ENCODE measurements at regions not wholly inside any gene's neighbourhood (a gene's known extent, or its start where the extent isn't known, plus 50 kb on each side); places are given as distances from the start of the nearest gene placed in this dataset.

GRCh38 chr6:167647737-167648470 lies 178.8 kb upstream of the AFDN start:
- no peaks in the 10 kb centered on the region for H3K36me3 ChIP-seq (ENCODE audit: control insufficient read depth, insufficient read depth, low read length)
- H3K4me3 ChIP-seq (ENCODE audit: low read depth, low read length) = no peak overlapping the region
- no peaks in the 10 kb centered on the region for H3K27me3 ChIP-seq (ENCODE audit: control insufficient read depth, insufficient read depth, low read length)
- POLR2A ChIA-PET = no interaction called here
- CTCF ChIA-PET = no interaction called here
- no peak for DNase-seq (ENCODE audit: low read depth)
- TF ChIP-seq CTCF (IDR thresholded peaks at IDR 0.05; ENCODE audit: insufficient read depth, low read depth, low read length) = no peak

GRCh38 chr6:167648501-167649278 lies 178.0 kb upstream of the AFDN start:
- POLR2A ChIA-PET = no interaction called here
- Histone ChIP-seq H3K36me3 (ENCODE audit: control insufficient read depth, insufficient read depth, low read length) (no peaks in the 10 kb centered on the region), H3K4me3 (ENCODE audit: low read depth, low read length) (no peak overlapping the region), H3K27me3 (ENCODE audit: control insufficient read depth, insufficient read depth, low read length) (no peaks in the 10 kb centered on the region)
- no peak for DNase-seq (ENCODE audit: low read depth)
- CTCF ChIA-PET = no interaction called here
- no peak for TF ChIP-seq CTCF (IDR thresholded peaks at IDR 0.05; ENCODE audit: insufficient read depth, low read depth, low read length)

- POLR2A ChIA-PET = no interaction called here
- no peak for DNase-seq (ENCODE audit: low read depth)
- TF ChIP-seq CTCF (IDR thresholded peaks at IDR 0.05; ENCODE audit: insufficient read depth, low read depth, low read length) = no peak
- CTCF ChIA-PET = no interaction called here
- Histone ChIP-seq H3K4me3 (ENCODE audit: low read depth, low read length) (no peak overlapping the region), H3K36me3 (ENCODE audit: control insufficient read depth, insufficient read depth, low read length) (no peaks in the 10 kb centered on the region), H3K27me3 (ENCODE audit: control insufficient read depth, insufficient read depth, low read length) (no peaks in the 10 kb centered on the region)
Observed at GRCh38 chr6:167649476-167649875, 177.2 kb upstream of the AFDN start.

- DNase-seq (ENCODE audit: low read depth) = no peak
- H3K36me3 ChIP-seq (ENCODE audit: control insufficient read depth, insufficient read depth, low read length) = no peaks in the 10 kb centered on the region
- CTCF ChIA-PET = no interaction called here
- POLR2A ChIA-PET = no interaction called here
- H3K4me3 ChIP-seq (ENCODE audit: low read depth, low read length) = no peak overlapping the region
- H3K27me3 ChIP-seq (ENCODE audit: control insufficient read depth, insufficient read depth, low read length) = no peaks in the 10 kb centered on the region
- TF ChIP-seq CTCF (IDR thresholded peaks at IDR 0.05; ENCODE audit: insufficient read depth, low read depth, low read length) = no peak
Observed at GRCh38 chr6:167650730-167651317, 175.9 kb upstream of the AFDN start.

- no peaks in the 10 kb centered on the region for H3K27me3 ChIP-seq (ENCODE audit: control insufficient read depth, insufficient read depth, low read length)
- DNase-seq (ENCODE audit: low read depth) = no peak
- ChIA-PET CTCF (no interaction called here), POLR2A (no interaction called here)
- H3K36me3 ChIP-seq (ENCODE audit: control insufficient read depth, insufficient read depth, low read length) = no peaks in the 10 kb centered on the region
- H3K4me3 ChIP-seq (ENCODE audit: low read depth, low read length) = no peak overlapping the region
- no peak for TF ChIP-seq CTCF (IDR thresholded peaks at IDR 0.05; ENCODE audit: insufficient read depth, low read depth, low read length)
Observed at GRCh38 chr6:167651318-167652041, 175.2 kb upstream of the AFDN start.

Data from BJ (cell line).